BJ (cell line): ENCODE measurements at regions not wholly inside any gene's neighbourhood (a gene's known extent, or its start where the extent isn't known, plus 50 kb on each side); places are given as distances from the start of the nearest gene placed in this dataset.
"Not testable (repeated sequence)": the region's sequence is repeated elsewhere in the genome, so short reads cannot be mapped to it uniquely, and the experiment has no call there.

Source experiments
- CTCF ChIA-PET: fragments of 350-600 bp; formaldehyde crosslinking; extraction: SDS; loops from one replicate; lab custom pipeline; 2021; ENCODE audit warnings: antibody characterized with exemption, inconsistent platforms; lab: Yijun Ruan, JAX
- POLR2A ChIA-PET: fragments of 300-600 bp; sonication (Branson Sonifier 250); formaldehyde crosslinking; extraction: SDS; loops from one replicate; lab custom pipeline; 2021; ENCODE audit warnings: antibody characterized with exemption; lab: Charles Lee
- DNase-seq: peaks from one replicate; pipeline ENCODE4 v3.0.0-alpha.2; 2011; ENCODE audit warnings: low read depth
- H3K27me3 ChIP-seq: 2 replicates; pipeline ENCODE4 v1.6.0; 2011; ENCODE audit warnings: low read length; ENCODE audit not compliant: control insufficient read depth, insufficient read depth
- H3K36me3 ChIP-seq: 2 replicates; pipeline ENCODE4 v1.5.1; 2011; ENCODE audit warnings: low read length; ENCODE audit not compliant: control insufficient read depth, insufficient read depth
- H3K4me3 ChIP-seq: 2 replicates; pipeline ENCODE4 v1.5.1; 2011; ENCODE audit warnings: low read depth, mild to moderate bottlenecking, control low read depth, low read length
- CTCF ChIP-seq: IDR thresholded peaks from 2 replicates; pipeline ENCODE4 v1.5.1; 2011; ENCODE audit warnings: low read depth, mild to moderate bottlenecking, control low read depth, inconsistent platforms, low read length, moderate library complexity; ENCODE audit not compliant: insufficient read depth

DNA sequence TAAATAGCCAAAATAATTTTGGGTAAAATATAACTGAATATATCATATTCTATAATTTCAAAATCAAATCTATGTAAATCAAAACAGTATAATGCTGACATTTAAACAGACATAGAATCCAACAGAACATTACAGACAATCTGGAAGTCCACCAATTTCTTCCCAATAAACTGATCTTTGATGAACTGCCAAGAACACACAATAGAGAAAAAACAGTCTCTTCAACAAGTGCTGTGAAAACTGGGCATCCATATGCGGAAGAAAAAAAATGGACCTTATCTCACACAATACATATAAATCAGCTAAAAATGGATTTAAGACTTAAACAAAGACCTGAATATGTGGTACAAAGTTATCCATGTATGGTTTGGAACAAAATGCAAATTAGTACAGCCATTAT is 1022.7 kb downstream of the TMEM121 start:
- ChIA-PET POLR2A (no interaction called here), CTCF (no interaction called here)
- no peak for DNase-seq
- H3K36me3 ChIP-seq: no peaks in the 10 kb centered on the region
- TF ChIP-seq CTCF: no peak
- H3K4me3 ChIP-seq: no peak overlapping the region
- H3K27me3 ChIP-seq: no peaks in the 10 kb centered on the region

DNA sequence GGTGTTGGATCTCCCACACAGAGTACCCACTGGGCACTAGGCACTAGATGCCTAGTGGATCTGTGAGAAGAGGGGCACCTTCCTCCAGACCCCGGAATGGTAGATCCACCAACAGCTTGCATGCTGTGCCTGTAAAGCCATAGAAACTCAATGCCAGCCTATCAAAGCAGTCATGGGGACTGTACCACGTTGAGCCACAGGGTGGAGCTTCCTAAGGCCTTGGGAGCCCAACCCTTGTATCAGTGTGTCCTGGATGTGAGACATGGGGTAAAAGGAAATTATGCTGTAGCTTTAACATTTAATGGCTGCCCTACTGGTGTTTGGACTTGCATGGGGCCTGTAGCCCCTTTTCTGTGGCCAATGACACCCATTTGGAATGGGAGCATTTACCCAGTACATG is 1024.9 kb downstream of the TMEM121 start:
- no peak overlapping the region for H3K4me3 ChIP-seq
- no peaks in the 10 kb centered on the region for H3K36me3 ChIP-seq
- CTCF ChIA-PET: no interaction called here
- H3K27me3 ChIP-seq: no peaks in the 10 kb centered on the region
- POLR2A ChIA-PET: no interaction called here
- no peak for DNase-seq
- TF ChIP-seq CTCF: no peak

GRCh38 chr14:106556211-106556610 is 1029.8 kb downstream of the TMEM121 start:
- CTCF ChIA-PET, H3K36me3 ChIP-seq, DNase-seq, H3K4me3 ChIP-seq, POLR2A ChIA-PET, H3K27me3 ChIP-seq: not testable (repeated sequence)

GRCh38 chr14:106556665-106557289 is 1030.4 kb downstream of the TMEM121 start:
- no peaks in the 10 kb centered on the region for H3K27me3 ChIP-seq
- DNase-seq: no peak
- ChIA-PET CTCF (no interaction called here), POLR2A (no interaction called here)
- peak; percentile 16; the same call in 1 of the 2 replicates for TF ChIP-seq CTCF
- no peak overlapping the region for H3K4me3 ChIP-seq
- no peaks in the 10 kb centered on the region for H3K36me3 ChIP-seq

DNA sequence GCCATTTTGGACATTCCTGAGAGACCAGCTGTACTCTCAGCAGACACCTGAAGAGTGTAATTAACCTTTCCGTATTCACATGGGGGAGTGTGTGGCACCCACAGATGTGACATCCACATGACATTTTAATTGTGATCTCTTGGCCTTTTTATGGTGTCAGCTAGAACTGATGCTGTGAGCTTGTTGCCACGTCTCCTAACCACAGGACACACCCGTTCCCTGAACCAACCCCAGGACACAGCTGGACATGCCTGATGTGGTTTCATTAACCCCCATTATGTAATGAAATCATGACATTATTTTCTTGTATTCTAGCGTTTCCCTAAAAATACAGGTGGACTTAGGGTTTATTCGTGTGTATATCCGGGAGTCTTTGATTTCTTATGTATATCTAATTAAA is 1036.1 kb downstream of the TMEM121 start:
- no peak for TF ChIP-seq CTCF
- DNase-seq: no peak
- Histone ChIP-seq H3K36me3 (no peaks in the 10 kb centered on the region), H3K27me3 (no peaks in the 10 kb centered on the region), H3K4me3 (no peak overlapping the region)
- POLR2A ChIA-PET: no interaction called here
- CTCF ChIA-PET: no interaction called here

DNA sequence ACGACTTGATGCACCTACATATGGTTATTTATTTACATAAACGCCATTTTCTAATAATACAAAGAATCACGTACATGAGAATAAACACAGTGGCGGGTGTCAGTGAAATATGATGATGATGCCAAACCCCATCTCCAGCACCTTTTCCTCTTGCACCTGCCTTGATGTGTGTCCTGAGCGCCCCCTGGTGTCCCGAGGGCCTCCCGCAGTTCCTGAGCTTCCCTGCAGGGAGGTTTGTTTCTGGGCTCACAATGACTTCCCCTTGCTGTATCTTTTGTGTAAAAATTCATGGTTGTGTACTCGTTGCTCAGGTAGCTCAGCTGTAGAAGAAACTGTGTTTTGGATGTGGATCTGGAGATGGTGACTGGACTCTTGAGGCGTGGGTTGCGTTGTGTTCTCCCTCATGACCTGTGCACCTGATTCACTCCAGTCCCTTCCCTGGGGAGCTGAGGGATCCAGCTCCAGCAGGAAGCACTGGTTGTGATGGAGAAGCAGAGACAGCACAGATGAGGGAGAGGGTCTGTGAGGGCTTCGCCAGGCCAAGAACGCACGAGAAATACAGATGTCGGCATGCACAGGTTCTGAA is 1037.8 kb downstream of the TMEM121 start:
- Histone ChIP-seq H3K36me3 (no peaks in the 10 kb centered on the region), H3K27me3 (no peaks in the 10 kb centered on the region), H3K4me3 (no peak overlapping the region)
- CTCF ChIA-PET: no interaction called here
- POLR2A ChIA-PET: no interaction called here
- no peak for DNase-seq
- TF ChIP-seq CTCF: 0 out of 2 replicates have a peak, but pooled peaks have one; percentile 2
